ENCODE measurements at regions not wholly inside any gene's neighbourhood (a gene's known extent, or its start where the extent isn't known, plus 50 kb on each side); places are given as distances from the start of the nearest gene placed in this dataset.

- TF ChIP-seq, protein P1, sequence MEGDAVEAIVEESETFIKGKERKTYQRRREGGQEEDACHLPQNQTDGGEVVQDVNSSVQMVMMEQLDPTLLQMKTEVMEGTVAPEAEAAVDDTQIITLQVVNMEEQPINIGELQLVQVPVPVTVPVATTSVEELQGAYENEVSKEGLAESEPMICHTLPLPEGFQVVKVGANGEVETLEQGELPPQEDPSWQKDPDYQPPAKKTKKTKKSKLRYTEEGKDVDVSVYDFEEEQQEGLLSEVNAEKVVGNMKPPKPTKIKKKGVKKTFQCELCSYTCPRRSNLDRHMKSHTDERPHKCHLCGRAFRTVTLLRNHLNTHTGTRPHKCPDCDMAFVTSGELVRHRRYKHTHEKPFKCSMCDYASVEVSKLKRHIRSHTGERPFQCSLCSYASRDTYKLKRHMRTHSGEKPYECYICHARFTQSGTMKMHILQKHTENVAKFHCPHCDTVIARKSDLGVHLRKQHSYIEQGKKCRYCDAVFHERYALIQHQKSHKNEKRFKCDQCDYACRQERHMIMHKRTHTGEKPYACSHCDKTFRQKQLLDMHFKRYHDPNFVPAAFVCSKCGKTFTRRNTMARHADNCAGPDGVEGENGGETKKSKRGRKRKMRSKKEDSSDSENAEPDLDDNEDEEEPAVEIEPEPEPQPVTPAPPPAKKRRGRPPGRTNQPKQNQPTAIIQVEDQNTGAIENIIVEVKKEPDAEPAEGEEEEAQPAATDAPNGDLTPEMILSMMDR (conservative IDR thresholded peaks at IDR 0.05): no peak
- TF ChIP-seq EZH2 (IDR thresholded peaks at IDR 0.05; ENCODE audit: low read depth): no peak
Observed at GRCh38 chr6:105569706-105570105, 166.8 kb upstream of the PREP start.

All from PC-9 (cell line).